SK-N-MC (cell line): ENCODE measurements at regions not wholly inside any gene's neighbourhood (a gene's known extent, or its start where the extent isn't known, plus 50 kb on each side); places are given as distances from the start of the nearest gene placed in this dataset.

Source experiments
- EZH2 ChIP-seq: fragments of 200-600 bp; sonication (generic); IDR thresholded peaks from one replicate; pipeline ENCODE4 v1.6.1; 2017; ENCODE audit warnings: antibody characterized with exemption
- POLR2AphosphoS5 ChIP-seq: IDR thresholded peaks from 2 replicates; pipeline ENCODE4 v1.6.1; 2012; ENCODE audit warnings: mild to moderate bottlenecking, low read depth, low read length, borderline replicate concordance

DNA sequence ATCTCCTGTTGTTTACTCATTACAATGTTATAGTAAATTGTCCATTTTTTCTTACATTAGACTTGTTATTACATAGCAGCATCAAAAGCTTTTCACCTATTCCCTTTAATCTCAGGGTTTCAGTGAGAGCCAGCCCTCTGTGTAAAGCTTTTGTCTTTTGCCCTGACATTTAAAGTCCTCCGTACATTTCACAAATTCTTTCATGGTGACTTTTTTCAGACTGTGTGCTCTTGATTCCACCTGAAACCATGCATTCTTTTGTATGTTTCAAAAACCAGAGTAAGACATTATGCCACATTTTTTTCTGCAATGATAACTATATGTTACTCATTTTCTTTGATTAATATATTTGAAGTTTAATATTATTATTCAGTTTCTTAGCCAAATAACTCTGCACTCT, 781.4 kb upstream of the ROBO1 start:
- no peak for TF ChIP-seq POLR2AphosphoS5
- no peak for TF ChIP-seq EZH2
